Ishikawa (cell line): ENCODE measurements at regions not wholly inside any gene's neighbourhood (a gene's known extent, or its start where the extent isn't known, plus 50 kb on each side); places are given as distances from the start of the nearest gene placed in this dataset.

ENCODE experiments used
- CREB1 ChIP-seq: IDR thresholded peaks from 2 replicates; pipeline ENCODE4 v1.6.1; 2012; ENCODE audit warnings: low read depth
- RAD21 ChIP-seq: IDR thresholded peaks from 2 replicates; pipeline ENCODE4 v1.6.1; 2012; ENCODE audit warnings: low read depth
- TF ChIP-seq, protein P1 (sequence below): IDR thresholded peaks from 2 replicates; pipeline ENCODE4 v1.6.1; 2012; ENCODE audit warnings: low read depth, mild to moderate bottlenecking

DNA sequence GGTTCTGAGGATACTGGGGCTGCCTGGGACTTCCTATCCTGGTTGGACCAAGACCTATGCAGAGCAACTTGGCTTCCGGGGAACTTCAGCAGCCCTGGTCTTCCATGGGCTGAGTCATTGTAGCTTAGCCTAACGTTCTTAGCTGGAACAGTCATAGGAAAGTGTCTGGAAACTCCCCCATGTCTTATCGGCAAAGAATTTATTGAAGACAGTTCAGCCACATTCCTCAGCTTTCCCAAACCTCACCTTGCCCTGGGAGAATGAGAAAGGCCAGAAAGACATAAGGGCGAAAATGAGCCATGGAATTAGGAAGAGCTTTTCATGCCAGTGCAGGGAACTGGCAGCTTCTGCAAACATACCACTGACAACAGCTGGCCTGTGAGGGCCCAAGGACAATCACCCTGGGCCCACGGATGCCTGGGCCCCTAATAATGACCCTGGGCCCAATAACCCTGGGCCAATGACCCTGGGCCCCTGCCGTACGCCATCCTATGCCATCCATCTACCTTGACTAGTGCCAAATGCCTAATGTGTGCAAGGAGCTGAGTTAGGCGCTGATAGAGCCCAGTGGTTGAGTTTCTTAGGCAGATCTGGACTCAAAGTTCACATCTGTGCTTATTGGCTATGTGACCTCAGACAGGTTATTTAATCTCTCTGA lies 114.4 kb upstream of the GADD45A start:
- TF ChIP-seq, protein P1, sequence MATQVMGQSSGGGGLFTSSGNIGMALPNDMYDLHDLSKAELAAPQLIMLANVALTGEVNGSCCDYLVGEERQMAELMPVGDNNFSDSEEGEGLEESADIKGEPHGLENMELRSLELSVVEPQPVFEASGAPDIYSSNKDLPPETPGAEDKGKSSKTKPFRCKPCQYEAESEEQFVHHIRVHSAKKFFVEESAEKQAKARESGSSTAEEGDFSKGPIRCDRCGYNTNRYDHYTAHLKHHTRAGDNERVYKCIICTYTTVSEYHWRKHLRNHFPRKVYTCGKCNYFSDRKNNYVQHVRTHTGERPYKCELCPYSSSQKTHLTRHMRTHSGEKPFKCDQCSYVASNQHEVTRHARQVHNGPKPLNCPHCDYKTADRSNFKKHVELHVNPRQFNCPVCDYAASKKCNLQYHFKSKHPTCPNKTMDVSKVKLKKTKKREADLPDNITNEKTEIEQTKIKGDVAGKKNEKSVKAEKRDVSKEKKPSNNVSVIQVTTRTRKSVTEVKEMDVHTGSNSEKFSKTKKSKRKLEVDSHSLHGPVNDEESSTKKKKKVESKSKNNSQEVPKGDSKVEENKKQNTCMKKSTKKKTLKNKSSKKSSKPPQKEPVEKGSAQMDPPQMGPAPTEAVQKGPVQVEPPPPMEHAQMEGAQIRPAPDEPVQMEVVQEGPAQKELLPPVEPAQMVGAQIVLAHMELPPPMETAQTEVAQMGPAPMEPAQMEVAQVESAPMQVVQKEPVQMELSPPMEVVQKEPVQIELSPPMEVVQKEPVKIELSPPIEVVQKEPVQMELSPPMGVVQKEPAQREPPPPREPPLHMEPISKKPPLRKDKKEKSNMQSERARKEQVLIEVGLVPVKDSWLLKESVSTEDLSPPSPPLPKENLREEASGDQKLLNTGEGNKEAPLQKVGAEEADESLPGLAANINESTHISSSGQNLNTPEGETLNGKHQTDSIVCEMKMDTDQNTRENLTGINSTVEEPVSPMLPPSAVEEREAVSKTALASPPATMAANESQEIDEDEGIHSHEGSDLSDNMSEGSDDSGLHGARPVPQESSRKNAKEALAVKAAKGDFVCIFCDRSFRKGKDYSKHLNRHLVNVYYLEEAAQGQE: no peak
- TF ChIP-seq CREB1 (no peak), RAD21 (no peak)
